Vagina (tissue), 2 donors: ENCODE measurements at regions not wholly inside any gene's neighbourhood (a gene's known extent, or its start where the extent isn't known, plus 50 kb on each side); places are given as distances from the start of the nearest gene placed in this dataset.
"Not testable (repeated sequence)": the region's sequence is repeated elsewhere in the genome, so short reads cannot be mapped to it uniquely, and the experiment has no call there.

ENCODE experiments used
- DNase-seq, 2 donors: peaks; one replicate each; pipeline ENCODE4 v3.0.0-alpha.2; 2017; ENCODE audit errors: extremely low spot score in 2 of 2
- H3K27ac ChIP-seq: fragments of 200-600 bp; sonication (generic); one replicate; pipeline ENCODE4 v1.5.1; 2019
- H3K27me3 ChIP-seq: fragments of 200-600 bp; sonication (generic); one replicate; pipeline ENCODE4 v1.5.1; 2019
- H3K36me3 ChIP-seq, 2 donors: fragments of 200-600 bp; sonication (generic); one replicate each; pipeline ENCODE4 v1.5.1; 2017 to 2019
- H3K4me1 ChIP-seq: fragments of 200-600 bp; sonication (generic); one replicate; pipeline ENCODE4 v1.5.1; 2019
- H3K4me3 ChIP-seq, 2 donors: fragments of 200-600 bp; sonication (generic); 1 replicate in 1 of 2; 2 replicates in 1 of 2; pipeline ENCODE4 v1.5.1; 2016 to 2019
- H3K9me3 ChIP-seq: fragments of 200-600 bp; sonication (generic); one replicate; pipeline ENCODE4 v1.5.1; 2019
- CTCF ChIP-seq, 3 experiments: fragments of 450-650 bp in 2 of 3; fragments of 200-600 bp in 1 of 3; sonication (generic) in 1 of 3; IDR thresholded peaks; one replicate each; pipeline ENCODE4 v1.5.1; 2017 to 2019; ENCODE audit warnings: antibody characterized with exemption in 3 of 3, mild to moderate bottlenecking in 2 of 3, moderate library complexity in 2 of 3
- POLR2A ChIP-seq, 2 donors: fragments of 450-650 bp; IDR thresholded peaks; one replicate each; pipeline ENCODE4 v1.6.1; 2017; ENCODE audit warnings: antibody characterized with exemption in 2 of 2, mild to moderate bottlenecking in 2 of 2, moderate library complexity in 2 of 2
- POLR2AphosphoS5 ChIP-seq, 2 donors: sonication (generic); formaldehyde crosslinking; IDR thresholded peaks; one replicate each; pipeline ENCODE4 v1.9.0; 2017; ENCODE audit warnings: antibody characterized with exemption in 2 of 2, mild to moderate bottlenecking in 2 of 2, low read depth in 1 of 2; ENCODE audit not compliant: insufficient read depth in 1 of 2
- intact Hi-C: fragments of 100-400 bp; cut with DNase I; formaldehyde crosslinking; loops from one replicate; pipeline ENCODE4 v1.15.1; 2023

GRCh38 chr15:96054621-96055020 is 275.9 kb upstream of the NR2F2 start:
- Histone ChIP-seq H3K36me3 (no peaks in the 10 kb centered on the region), H3K4me3 (no peak overlapping the region), H3K4me1 (peaks cover 18% of the 10 kb centered on the region), H3K27me3 (no peaks in the 10 kb centered on the region), H3K27ac (no peak overlapping the region), H3K9me3 (no peaks in the 10 kb centered on the region)
- no peak for DNase-seq
- TF ChIP-seq POLR2AphosphoS5 (IDR thresholded peaks at IDR 0.05; ENCODE audit: insufficient read depth in 1 of 2, low read depth in 1 of 2) (no peak), POLR2A (IDR thresholded peaks at IDR 0.05) (no peak), CTCF (IDR thresholded peaks at IDR 0.05) (no peak)
- intact Hi-C loops: no loop called here

DNA sequence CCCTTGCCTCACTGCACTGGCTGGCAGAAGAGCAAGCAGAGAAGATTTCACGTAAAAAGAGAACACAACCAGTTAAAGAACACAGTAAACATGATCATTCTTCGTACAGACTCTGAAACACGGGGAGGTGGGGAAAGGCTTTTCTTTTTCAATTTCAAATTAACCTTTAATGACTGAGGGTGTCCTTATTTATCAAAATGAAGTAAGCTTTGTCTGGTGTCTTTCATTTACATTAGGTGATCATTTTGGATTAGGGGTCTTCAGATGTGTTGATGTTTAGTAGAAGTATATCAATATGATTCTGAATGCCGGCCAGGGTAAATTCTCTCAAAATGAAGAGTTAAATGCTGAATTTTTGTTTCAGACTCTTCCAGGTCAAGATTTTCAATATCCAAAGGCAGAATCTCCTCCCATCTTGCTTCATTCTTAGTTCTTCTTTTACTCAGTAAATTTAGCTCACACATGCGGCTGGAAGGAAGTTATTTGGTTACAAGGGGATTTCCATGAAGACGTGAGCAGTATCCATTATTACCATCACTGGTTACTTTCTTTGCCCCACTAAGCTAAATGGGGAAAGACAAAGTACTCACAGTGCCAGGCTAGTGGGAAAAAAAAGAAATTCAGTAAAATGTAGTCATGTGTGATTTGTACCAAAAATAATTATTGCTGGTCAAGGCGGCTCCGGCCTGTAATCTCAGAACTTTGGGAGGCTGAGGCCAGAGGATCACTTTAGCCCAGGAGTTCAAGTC is 272.2 kb upstream of the NR2F2 start:
- intact Hi-C loops: no loop called here
- H3K27me3 ChIP-seq: no peaks in the 10 kb centered on the region
- H3K4me1 ChIP-seq: peaks cover 9% of the 10 kb centered on the region
- TF ChIP-seq POLR2A (IDR thresholded peaks at IDR 0.05): no peak
- TF ChIP-seq POLR2AphosphoS5 (IDR thresholded peaks at IDR 0.05; ENCODE audit: insufficient read depth in 1 of 2, low read depth in 1 of 2): no peak
- no peak for TF ChIP-seq CTCF (IDR thresholded peaks at IDR 0.05)
- no peak overlapping the region for H3K4me3 ChIP-seq
- no peaks in the 10 kb centered on the region for H3K9me3 ChIP-seq
- H3K27ac ChIP-seq: no peak overlapping the region
- no peaks in the 10 kb centered on the region for H3K36me3 ChIP-seq
- DNase-seq: no peak

DNA sequence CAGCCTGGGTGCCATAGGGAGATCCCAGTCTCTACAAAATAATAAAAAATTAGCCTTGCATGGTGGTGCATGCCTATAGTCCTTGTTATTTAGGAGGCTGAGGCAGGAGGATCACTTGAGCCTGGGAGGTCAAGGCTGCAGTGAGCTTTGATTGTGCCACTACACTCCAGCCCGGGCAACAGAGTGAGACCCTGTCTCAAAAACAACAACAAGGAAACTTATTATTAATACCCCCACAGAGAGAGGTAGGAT is 271.7 kb upstream of the NR2F2 start:
- H3K36me3 ChIP-seq, H3K27me3 ChIP-seq, H3K9me3 ChIP-seq, H3K4me1 ChIP-seq, DNase-seq, H3K4me3 ChIP-seq, intact Hi-C loops, H3K27ac ChIP-seq: not testable (repeated sequence)

GRCh38 chr15:96060591-96060990 is 269.9 kb upstream of the NR2F2 start:
- H3K9me3 ChIP-seq, H3K27me3 ChIP-seq, H3K36me3 ChIP-seq, H3K27ac ChIP-seq, H3K4me1 ChIP-seq, DNase-seq, H3K4me3 ChIP-seq, intact Hi-C loops: not testable (repeated sequence)

DNA sequence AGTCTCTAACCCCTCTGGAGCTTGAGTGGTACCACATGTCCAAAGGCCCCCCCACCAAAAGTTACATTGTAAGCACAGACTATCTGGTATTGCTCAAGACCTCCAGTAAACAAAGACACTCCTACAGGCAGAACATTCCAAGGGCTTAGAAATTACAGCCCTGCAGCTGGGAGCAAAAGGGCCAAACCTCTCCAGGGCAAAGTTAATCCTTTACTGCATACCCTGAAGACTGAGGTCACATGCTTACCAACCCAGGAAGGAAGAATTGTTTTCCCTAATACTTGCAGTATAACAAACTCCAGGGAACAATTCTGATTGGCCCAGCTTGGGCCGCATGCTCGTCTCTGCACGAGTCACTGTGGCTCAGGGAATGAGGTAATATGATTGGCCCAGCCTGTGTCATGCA is 266.1 kb upstream of the NR2F2 start:
- TF ChIP-seq CTCF (IDR thresholded peaks at IDR 0.05) (no peak), POLR2AphosphoS5 (IDR thresholded peaks at IDR 0.05; ENCODE audit: insufficient read depth in 1 of 2, low read depth in 1 of 2) (no peak), POLR2A (IDR thresholded peaks at IDR 0.05) (no peak)
- Histone ChIP-seq H3K4me1 (no peaks in the 10 kb centered on the region), H3K9me3 (no peaks in the 10 kb centered on the region), H3K27ac (no peak overlapping the region), H3K27me3 (no peaks in the 10 kb centered on the region), H3K36me3 (no peaks in the 10 kb centered on the region), H3K4me3 (no peak overlapping the region)
- DNase-seq: no peak
- intact Hi-C loops: no loop called here

- no peak for DNase-seq
- Histone ChIP-seq H3K4me1 (no peaks in the 10 kb centered on the region), H3K36me3 (no peaks in the 10 kb centered on the region), H3K9me3 (no peaks in the 10 kb centered on the region), H3K4me3 (no peak overlapping the region), H3K27ac (no peak overlapping the region), H3K27me3 (no peaks in the 10 kb centered on the region)
- no peak for TF ChIP-seq POLR2AphosphoS5 (IDR thresholded peaks at IDR 0.05; ENCODE audit: insufficient read depth in 1 of 2, low read depth in 1 of 2)
- TF ChIP-seq CTCF (IDR thresholded peaks at IDR 0.05): no peak
- no peak for TF ChIP-seq POLR2A (IDR thresholded peaks at IDR 0.05)
- intact Hi-C loops: no loop called here
These were observed 264.4 kb upstream of the NR2F2 start for GRCh38 chr15:96066126-96066525.
